A549 (cell line): ENCODE measurements at regions not wholly inside any gene's neighbourhood (a gene's known extent, or its start where the extent isn't known, plus 50 kb on each side); places are given as distances from the start of the nearest gene placed in this dataset.

Experiments used
- ATAC-seq, 2 experiments: fragments of 200-7000 bp in 1 of 2; fragments of >200 bp in 1 of 2; cut with Nextera tagmentation in 1 of 2; cut with Tn5 transposase in 1 of 2; 3 replicates each; pipeline versions ENCODE4 v1.8.0 to v1.9.1; 2018 to 2020; ENCODE audit warnings: mild to moderate bottlenecking in 1 of 2, moderate library complexity in 1 of 2
- CTCF ChIA-PET: fragments of 300-600 bp; sonication (Branson Sonifier 250); formaldehyde crosslinking; extraction: SDS; loops from one replicate; lab custom pipeline; 2021; ENCODE audit warnings: antibody characterized with exemption, inconsistent platforms; lab: Yijun Ruan, JAX
- POLR2A ChIA-PET: fragments of 350-600 bp; formaldehyde crosslinking; extraction: SDS; loops from one replicate; lab custom pipeline; 2021; ENCODE audit warnings: antibody characterized with exemption, inconsistent platforms; lab: Yijun Ruan, JAX
- DNase-seq, 2 experiments: peaks; one replicate each; pipeline versions ENCODE4 v3.0.0 to v3.0.0-alpha.2; 2011 to 2016; ENCODE audit warnings: low read depth in 1 of 2, low spot score in 1 of 2
- FAIRE-seq: peaks from 2 replicates; lab custom pipeline; 2011; peaks lifted over from hg19 to GRCh38; lab: Jason Lieb, UNC
- H3K27ac ChIP-seq, 2 experiments: fragments of >200 bp; sonication (Bioruptor Twin); formaldehyde crosslinking; 3 replicates each; pipeline ENCODE4 v1.5.1; 2016 to 2017
- H3K4me1 ChIP-seq: fragments of >200 bp; sonication (Bioruptor Twin); formaldehyde crosslinking; 3 replicates; pipeline ENCODE4 v1.6.1; 2016
- H3K4me2 ChIP-seq: fragments of >200 bp; sonication (Bioruptor Twin); formaldehyde crosslinking; 3 replicates; pipeline ENCODE4 v1.6.1; 2016
- H3K4me3 ChIP-seq: fragments of >200 bp; sonication (Bioruptor Twin); formaldehyde crosslinking; 3 replicates; pipeline ENCODE4 v1.5.1; 2016
- H3K9me3 ChIP-seq: fragments of >200 bp; sonication (Bioruptor Twin); formaldehyde crosslinking; 3 replicates; pipeline ENCODE4 v1.6.1; 2016
- BHLHE40 ChIP-seq: IDR thresholded peaks from 2 replicates; pipeline ENCODE4 v1.6.1; 2012; ENCODE audit warnings: low read depth, low read length, inconsistent platforms
- CBX8 ChIP-seq: fragments of 200-600 bp; sonication (generic); IDR thresholded peaks from 2 replicates; pipeline ENCODE4 v1.6.1; 2016
- CHD4 ChIP-seq: fragments of 200-600 bp; sonication (generic); IDR thresholded peaks from 2 replicates; pipeline ENCODE4 v1.6.1; 2016; ENCODE audit warnings: antibody characterized with exemption, mild to moderate bottlenecking, borderline replicate concordance
- E2F6 ChIP-seq: IDR thresholded peaks from 2 replicates; pipeline ENCODE4 v1.6.1; 2012; ENCODE audit warnings: low read depth, borderline replicate concordance
- EHF ChIP-seq: fragments of 250-450 bp; sonication (Bioruptor Pico); IDR thresholded peaks from 2 replicates; pipeline ENCODE4 v1.5.0; 2020; ENCODE audit warnings: mild to moderate bottlenecking
- ESRRA ChIP-seq: fragments of 150-350 bp; IDR thresholded peaks from 2 replicates; pipeline ENCODE4 v1.6.1; 2014; ENCODE audit warnings: mild to moderate bottlenecking, low read length, borderline replicate concordance
- FOSL2 ChIP-seq, 2 experiments: fragments of 450-650 bp in 1 of 2; fragments of >200 bp in 1 of 2; sonication (Bioruptor Twin) in 1 of 2; formaldehyde crosslinking; IDR thresholded peaks; 2 replicates each; pipeline versions ENCODE4 v1.5.0 to v1.6.1; 2016 to 2020; ENCODE audit warnings: mild to moderate bottlenecking in 1 of 2, moderate library complexity in 1 of 2
- HDAC2 ChIP-seq: fragments of 200-600 bp; sonication (generic); IDR thresholded peaks from 2 replicates; pipeline ENCODE4 v1.6.1; 2016
- HOXA7 ChIP-seq: fragments of 250-450 bp; sonication (Bioruptor Pico); IDR thresholded peaks from 2 replicates; pipeline ENCODE4 v1.5.0; 2020; ENCODE audit warnings: mild to moderate bottlenecking, moderate library complexity
- HOXB13 ChIP-seq: fragments of 250-450 bp; sonication (Bioruptor Pico); IDR thresholded peaks from 2 replicates; pipeline ENCODE4 v1.5.0; 2020; ENCODE audit warnings: low read depth, mild to moderate bottlenecking, moderate library complexity
- JUNB ChIP-seq: fragments of >200 bp; sonication (Bioruptor Twin); formaldehyde crosslinking; IDR thresholded peaks from 2 replicates; pipeline ENCODE4 v1.6.1; 2016
- KDM5A ChIP-seq: fragments of 200-600 bp; sonication (generic); IDR thresholded peaks from 2 replicates; pipeline ENCODE4 v1.6.1; 2016; ENCODE audit warnings: antibody characterized with exemption, mild to moderate bottlenecking
- MAFK ChIP-seq: fragments of 450-650 bp; IDR thresholded peaks from 2 replicates; pipeline ENCODE4 v1.6.1; 2014; ENCODE audit not compliant: partially characterized antibody
- MYC ChIP-seq: IDR thresholded peaks from 2 replicates; pipeline ENCODE4 v1.6.1; 2012; ENCODE audit warnings: mild to moderate bottlenecking, inconsistent platforms, low read length, improper control_type of control experiment, borderline replicate concordance
- NR3C1 ChIP-seq: fragments of >200 bp; sonication (Bioruptor Twin); formaldehyde crosslinking; IDR thresholded peaks from 3 replicates; pipeline ENCODE4 v1.6.1; 2017
- RARB ChIP-seq: fragments of 250-450 bp; sonication (Bioruptor Pico); IDR thresholded peaks from 2 replicates; pipeline ENCODE4 v1.8.0; 2021; ENCODE audit warnings: mild to moderate bottlenecking, moderate library complexity
- RCOR1 ChIP-seq: fragments of 150-350 bp; IDR thresholded peaks from 2 replicates; pipeline ENCODE4 v1.6.1; 2014; ENCODE audit warnings: antibody characterized with exemption, low read length, low read depth
- RNF2 ChIP-seq: fragments of 200-600 bp; sonication (generic); IDR thresholded peaks from 2 replicates; pipeline ENCODE4 v1.6.1; 2016; ENCODE audit warnings: low read depth, mild to moderate bottlenecking, antibody characterized with exemption, moderate library complexity, borderline replicate concordance
- SMC3 ChIP-seq: fragments of >200 bp; sonication (Bioruptor Twin); formaldehyde crosslinking; IDR thresholded peaks from 3 replicates; pipeline ENCODE4 v1.6.1; 2018; ENCODE audit warnings: inconsistent platforms
- ZNF302 ChIP-seq: fragments of 250-450 bp; sonication (Bioruptor Pico); IDR thresholded peaks from 2 replicates; pipeline ENCODE4 v1.9.0; 2021; ENCODE audit warnings: inconsistent platforms, mild to moderate bottlenecking, moderate library complexity
- WGBS: methylation state at CpG from one replicate; pipeline ENCODE4 v1.1.6; 2017; ENCODE audit errors: missing lambda C conversion rate; 5-methylcytosine and 5-hydroxymethylcytosine counted together
- TF ChIP-seq, protein P1 (sequence below): fragments of 200-600 bp; sonication (generic); IDR thresholded peaks from 2 replicates; pipeline ENCODE4 v1.6.1; 2016; ENCODE audit warnings: antibody characterized with exemption, mild to moderate bottlenecking, moderate library complexity
- TF ChIP-seq, protein P2 (sequence below): fragments of 250-450 bp; sonication (Bioruptor Pico); IDR thresholded peaks from 2 replicates; pipeline ENCODE4 v1.5.0; 2021; ENCODE audit warnings: mild to moderate bottlenecking, moderate library complexity, borderline replicate concordance
- TF ChIP-seq, protein P3 (sequence below): fragments of 250-450 bp; sonication (Bioruptor Pico); IDR thresholded peaks from 2 replicates; pipeline ENCODE4 v1.5.0; 2020; ENCODE audit warnings: low read depth, mild to moderate bottlenecking, moderate library complexity

DNA sequence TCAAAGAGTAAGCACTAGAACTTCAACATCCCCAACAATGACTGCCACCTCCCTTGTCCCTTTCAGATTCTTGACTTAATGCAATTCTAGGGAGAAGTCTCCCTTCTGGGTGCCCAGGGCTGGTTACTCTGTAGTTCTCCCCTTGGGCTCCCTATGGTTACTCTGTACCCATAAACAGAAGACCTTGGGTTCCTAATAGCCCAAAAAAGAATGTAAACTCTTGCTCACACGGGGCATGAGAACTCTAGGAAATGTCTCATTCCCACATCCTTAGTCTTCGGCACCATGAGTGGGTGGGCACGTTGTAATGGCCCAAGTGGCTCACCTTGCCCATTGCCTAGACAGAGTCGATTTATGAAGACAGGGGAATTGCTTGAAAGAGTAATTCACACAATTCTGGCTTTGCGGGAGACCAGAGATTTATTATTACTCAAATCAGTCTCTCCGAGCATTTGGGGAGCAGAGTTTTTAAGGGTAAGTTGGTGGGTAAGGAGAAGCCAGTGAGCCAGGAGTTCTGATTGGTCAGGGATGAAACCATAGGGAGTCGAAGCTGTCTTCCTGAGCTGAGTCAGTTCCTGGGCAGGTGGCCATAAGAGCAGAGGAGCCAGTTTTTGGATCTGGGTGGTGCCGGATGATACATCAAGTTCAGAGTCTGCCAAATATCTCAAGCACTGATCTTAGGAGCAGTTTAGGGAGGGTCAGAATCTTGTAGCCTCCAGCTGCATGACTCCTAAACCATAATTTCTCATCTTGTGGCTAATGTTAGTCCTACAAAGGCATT is 61.2 kb upstream of the SIRPG start:
- Histone ChIP-seq H3K4me1 (no peaks in the 10 kb centered on the region), H3K27ac (no peak overlapping the region), H3K9me3 (no peaks in the 10 kb centered on the region), H3K4me3 (no peak overlapping the region), H3K4me2 (peak overlapping the region; percentile 20; the same call in 1 of the 3 replicates)
- no peak for FAIRE-seq
- DNase-seq = peak in 1 of 2 experiments; percentile 14
- ChIA-PET CTCF (no interaction called here), POLR2A (no interaction called here)
- WGBS = 14% methylated on average over 8 of the region's 8 CpGs
- ATAC-seq = peak; percentile 50 to 64; a peak in 3 of 6 replicates
- TF ChIP-seq SMC3 = no peak
- TF ChIP-seq MYC = no peak
- no peak for TF ChIP-seq BHLHE40
- TF ChIP-seq CBX8 = no peak
- TF ChIP-seq HOXA7 = no peak
- no peak for TF ChIP-seq KDM5A

DNA sequence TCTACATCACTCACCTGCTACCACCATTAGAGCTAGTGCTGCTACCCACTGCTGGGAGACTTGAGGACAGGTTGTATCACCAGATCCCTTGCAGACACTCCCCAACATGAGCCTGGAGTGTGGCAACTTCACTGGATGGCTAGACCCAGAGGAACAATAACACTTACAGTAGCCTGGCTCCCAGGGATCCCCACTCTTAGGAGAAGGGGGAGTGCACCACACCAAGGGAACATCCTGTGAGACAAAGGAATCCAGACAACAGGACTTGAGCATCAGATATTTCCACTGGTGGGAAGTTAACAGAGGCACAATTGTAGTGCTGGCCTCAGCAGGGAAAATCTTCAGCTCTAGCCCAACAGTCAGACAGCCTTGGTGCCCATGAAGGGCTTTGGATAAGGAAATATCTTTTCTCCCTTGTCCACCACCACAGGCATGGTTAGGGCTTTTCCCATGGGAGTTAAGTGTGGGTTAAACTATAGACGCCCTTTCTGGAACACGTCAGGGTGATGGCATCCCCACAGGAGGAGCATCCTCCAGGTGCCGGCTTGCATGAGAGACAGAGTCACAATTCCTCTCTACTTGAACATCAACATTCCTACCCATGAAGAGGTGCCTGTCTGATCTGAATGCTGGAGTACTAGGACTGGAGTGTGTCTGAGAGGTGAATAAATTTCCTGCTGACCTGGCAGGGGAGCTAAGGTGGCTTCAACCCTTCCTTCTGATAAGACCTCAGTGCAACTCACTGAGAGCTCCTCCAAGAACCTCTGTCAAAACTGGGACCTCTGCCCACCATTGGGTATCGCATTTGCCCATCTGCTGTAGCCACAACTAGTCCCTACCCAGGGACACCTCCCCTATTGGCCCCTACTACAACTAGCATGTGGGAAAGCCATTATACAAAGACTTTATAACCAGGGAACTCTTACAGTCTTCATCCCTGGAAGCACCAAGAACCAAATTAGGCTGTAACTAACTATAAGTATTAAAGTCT is 55.4 kb upstream of the SIRPG start:
- Histone ChIP-seq H3K9me3 (peaks cover 4% of the 10 kb centered on the region; the same call in 2 of the 3 replicates), H3K27ac (no peak overlapping the region), H3K4me3 (no peak overlapping the region), H3K4me1 (no peaks in the 10 kb centered on the region), H3K4me2 (no peak overlapping the region)
- POLR2A ChIA-PET = no interaction called here
- CTCF ChIA-PET = interaction anchor here (1.1 to 1.4 kb wide), 2 partner anchors 210 to 459 kb away, joined by 3 read pairs; no protein-coding TSS in a partner anchor
- FAIRE-seq (no peak), ATAC-seq (no peak), DNase-seq (no peak)
- WGBS = 16% methylated on average over 4 of the region's 4 CpGs
- no peak for TF ChIP-seq RCOR1
- no peak for TF ChIP-seq HOXA7
- TF ChIP-seq ZNF302 (CRISPR knock-in tag) = no peak
- TF ChIP-seq JUNB = no peak
- no peak for TF ChIP-seq RNF2
- no peak for TF ChIP-seq ESRRA
- no peak for TF ChIP-seq MAFK
- TF ChIP-seq FOSL2 (IDR thresholded peaks at IDR 0.05) = no peak
- no peak for TF ChIP-seq FOSL2 (CRISPR knock-in tag; IDR thresholded peaks at IDR 0.05)
- TF ChIP-seq, protein P1, sequence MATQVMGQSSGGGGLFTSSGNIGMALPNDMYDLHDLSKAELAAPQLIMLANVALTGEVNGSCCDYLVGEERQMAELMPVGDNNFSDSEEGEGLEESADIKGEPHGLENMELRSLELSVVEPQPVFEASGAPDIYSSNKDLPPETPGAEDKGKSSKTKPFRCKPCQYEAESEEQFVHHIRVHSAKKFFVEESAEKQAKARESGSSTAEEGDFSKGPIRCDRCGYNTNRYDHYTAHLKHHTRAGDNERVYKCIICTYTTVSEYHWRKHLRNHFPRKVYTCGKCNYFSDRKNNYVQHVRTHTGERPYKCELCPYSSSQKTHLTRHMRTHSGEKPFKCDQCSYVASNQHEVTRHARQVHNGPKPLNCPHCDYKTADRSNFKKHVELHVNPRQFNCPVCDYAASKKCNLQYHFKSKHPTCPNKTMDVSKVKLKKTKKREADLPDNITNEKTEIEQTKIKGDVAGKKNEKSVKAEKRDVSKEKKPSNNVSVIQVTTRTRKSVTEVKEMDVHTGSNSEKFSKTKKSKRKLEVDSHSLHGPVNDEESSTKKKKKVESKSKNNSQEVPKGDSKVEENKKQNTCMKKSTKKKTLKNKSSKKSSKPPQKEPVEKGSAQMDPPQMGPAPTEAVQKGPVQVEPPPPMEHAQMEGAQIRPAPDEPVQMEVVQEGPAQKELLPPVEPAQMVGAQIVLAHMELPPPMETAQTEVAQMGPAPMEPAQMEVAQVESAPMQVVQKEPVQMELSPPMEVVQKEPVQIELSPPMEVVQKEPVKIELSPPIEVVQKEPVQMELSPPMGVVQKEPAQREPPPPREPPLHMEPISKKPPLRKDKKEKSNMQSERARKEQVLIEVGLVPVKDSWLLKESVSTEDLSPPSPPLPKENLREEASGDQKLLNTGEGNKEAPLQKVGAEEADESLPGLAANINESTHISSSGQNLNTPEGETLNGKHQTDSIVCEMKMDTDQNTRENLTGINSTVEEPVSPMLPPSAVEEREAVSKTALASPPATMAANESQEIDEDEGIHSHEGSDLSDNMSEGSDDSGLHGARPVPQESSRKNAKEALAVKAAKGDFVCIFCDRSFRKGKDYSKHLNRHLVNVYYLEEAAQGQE = no peak

DNA sequence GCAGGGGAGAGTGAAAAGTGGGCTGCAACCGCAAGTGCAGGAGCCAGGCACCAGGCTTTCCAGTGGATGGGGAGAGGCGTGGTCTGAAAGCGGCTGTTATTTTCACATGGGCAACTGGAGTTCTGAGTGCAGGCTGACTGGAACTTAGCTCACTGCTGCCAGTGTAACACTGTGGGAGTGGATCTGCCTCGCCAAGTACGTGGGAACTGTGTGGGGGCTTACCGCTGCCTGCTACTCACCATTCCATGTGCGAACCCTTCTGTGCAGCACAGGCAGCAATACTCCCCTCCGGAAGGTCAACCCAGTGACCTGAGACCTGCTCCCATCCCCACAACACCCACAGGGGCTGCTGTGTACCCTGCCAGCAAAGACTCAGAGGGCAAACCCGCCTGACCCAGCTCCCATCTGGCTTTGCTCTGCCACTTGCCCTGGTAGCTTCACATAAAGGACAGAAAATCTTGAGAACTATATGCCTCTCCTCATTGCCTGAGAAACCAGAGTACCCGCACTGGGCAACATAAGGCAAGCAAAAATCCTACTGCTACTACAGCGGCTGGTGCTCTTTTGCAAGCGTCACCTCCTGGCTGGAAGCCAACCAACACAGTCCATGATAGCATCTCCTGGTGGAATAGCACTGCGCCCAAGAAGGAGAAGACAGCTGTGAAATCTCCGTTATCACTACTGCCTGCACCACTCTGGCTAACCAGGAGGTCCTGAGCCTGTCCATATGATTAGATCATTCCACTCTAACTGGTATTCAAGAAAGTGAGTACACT is 54.4 kb upstream of the SIRPG start:
- H3K4me2 ChIP-seq = no peak overlapping the region
- H3K4me3 ChIP-seq = no peak overlapping the region
- ChIA-PET POLR2A (no interaction called here), CTCF (interaction anchor here (0.6 to 1.4 kb wide), 3 partner anchors 209 to 1187 kb away, joined by 3 read pairs; no protein-coding TSS in a partner anchor)
- DNase-seq = no peak
- no peak for ATAC-seq
- no peaks in the 10 kb centered on the region for H3K4me1 ChIP-seq
- no peak overlapping the region for H3K27ac ChIP-seq
- peaks cover 4% of the 10 kb centered on the region; the same call in 2 of the 3 replicates for H3K9me3 ChIP-seq
- WGBS = 57% methylated on average over 14 of the region's 14 CpGs
- FAIRE-seq = no peak
- TF ChIP-seq JUNB (no peak), HOXB13 (CRISPR knock-in tag) (no peak), CBX8 (no peak), RARB (CRISPR knock-in tag) (no peak), E2F6 (no peak), HDAC2 (no peak), KDM5A (no peak), NR3C1 (no peak), CHD4 (no peak), EHF (CRISPR knock-in tag) (no peak)
- TF ChIP-seq, protein P2, sequence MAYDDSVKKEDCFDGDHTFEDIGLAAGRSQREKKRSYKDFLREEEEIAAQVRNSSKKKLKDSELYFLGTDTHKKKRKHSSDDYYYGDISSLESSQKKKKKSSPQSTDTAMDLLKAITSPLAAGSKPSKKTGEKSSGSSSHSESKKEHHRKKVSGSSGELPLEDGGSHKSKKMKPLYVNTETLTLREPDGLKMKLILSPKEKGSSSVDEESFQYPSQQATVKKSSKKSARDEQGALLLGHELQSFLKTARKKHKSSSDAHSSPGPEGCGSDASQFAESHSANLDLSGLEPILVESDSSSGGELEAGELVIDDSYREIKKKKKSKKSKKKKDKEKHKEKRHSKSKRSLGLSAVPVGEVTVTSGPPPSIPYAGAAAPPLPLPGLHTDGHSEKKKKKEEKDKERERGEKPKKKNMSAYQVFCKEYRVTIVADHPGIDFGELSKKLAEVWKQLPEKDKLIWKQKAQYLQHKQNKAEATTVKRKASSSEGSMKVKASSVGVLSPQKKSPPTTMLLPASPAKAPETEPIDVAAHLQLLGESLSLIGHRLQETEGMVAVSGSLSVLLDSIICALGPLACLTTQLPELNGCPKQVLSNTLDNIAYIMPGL (CRISPR knock-in tag) = no peak
- TF ChIP-seq, protein P3, sequence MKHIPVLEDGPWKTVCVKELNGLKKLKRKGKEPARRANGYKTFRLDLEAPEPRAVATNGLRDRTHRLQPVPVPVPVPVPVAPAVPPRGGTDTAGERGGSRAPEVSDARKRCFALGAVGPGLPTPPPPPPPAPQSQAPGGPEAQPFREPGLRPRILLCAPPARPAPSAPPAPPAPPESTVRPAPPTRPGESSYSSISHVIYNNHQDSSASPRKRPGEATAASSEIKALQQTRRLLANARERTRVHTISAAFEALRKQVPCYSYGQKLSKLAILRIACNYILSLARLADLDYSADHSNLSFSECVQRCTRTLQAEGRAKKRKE = no peak
